Fibroblast of the aortic adventitia (primary cell): ENCODE measurements at regions not wholly inside any gene's neighbourhood (a gene's known extent, or its start where the extent isn't known, plus 50 kb on each side); places are given as distances from the start of the nearest gene placed in this dataset.
A peak's percentile ranks its signal among the peaks of the same experiment; 100 is the strongest.
"Not testable (repeated sequence)": the region's sequence is repeated elsewhere in the genome, so short reads cannot be mapped to it uniquely, and the experiment has no call there.

Source experiments
- DNase-seq: peaks from one replicate; pipeline ENCODE4 v3.0.0-alpha.2; 2010; ENCODE audit warnings: low read depth
- H3K4me3 ChIP-seq: 2 replicates; pipeline ENCODE4 v1.5.1; 2011; ENCODE audit warnings: low read depth, mild to moderate bottlenecking, control low read depth, low read length, moderate library complexity
- TF ChIP-seq, protein P1 (sequence below): IDR thresholded peaks from 2 replicates; pipeline ENCODE4 v1.5.1; 2011; ENCODE audit warnings: mild to moderate bottlenecking, low read length, control low read depth, inconsistent platforms; ENCODE audit not compliant: insufficient read depth

DNA sequence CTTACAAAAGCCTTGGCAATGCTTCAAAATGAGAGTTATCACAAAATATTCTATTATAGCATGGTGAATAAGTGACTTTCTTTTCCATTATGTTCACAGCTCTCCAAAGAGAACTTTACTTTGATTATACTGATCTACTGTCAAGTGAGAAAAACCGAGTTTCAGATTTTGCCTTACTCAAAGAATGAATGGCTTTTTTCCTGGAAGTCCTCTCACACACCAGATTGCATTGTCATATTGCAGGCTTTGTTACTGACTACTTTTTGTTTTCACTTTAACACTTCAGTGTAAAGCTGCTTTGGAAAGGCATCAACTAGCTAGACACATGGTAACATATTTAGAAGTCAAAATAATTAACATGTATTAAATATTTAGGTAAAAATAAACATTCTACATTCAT lies 765.2 kb upstream of the NUDT12 start:
- DNase-seq = no peak
- TF ChIP-seq, protein P1, sequence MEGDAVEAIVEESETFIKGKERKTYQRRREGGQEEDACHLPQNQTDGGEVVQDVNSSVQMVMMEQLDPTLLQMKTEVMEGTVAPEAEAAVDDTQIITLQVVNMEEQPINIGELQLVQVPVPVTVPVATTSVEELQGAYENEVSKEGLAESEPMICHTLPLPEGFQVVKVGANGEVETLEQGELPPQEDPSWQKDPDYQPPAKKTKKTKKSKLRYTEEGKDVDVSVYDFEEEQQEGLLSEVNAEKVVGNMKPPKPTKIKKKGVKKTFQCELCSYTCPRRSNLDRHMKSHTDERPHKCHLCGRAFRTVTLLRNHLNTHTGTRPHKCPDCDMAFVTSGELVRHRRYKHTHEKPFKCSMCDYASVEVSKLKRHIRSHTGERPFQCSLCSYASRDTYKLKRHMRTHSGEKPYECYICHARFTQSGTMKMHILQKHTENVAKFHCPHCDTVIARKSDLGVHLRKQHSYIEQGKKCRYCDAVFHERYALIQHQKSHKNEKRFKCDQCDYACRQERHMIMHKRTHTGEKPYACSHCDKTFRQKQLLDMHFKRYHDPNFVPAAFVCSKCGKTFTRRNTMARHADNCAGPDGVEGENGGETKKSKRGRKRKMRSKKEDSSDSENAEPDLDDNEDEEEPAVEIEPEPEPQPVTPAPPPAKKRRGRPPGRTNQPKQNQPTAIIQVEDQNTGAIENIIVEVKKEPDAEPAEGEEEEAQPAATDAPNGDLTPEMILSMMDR = no peak
- H3K4me3 ChIP-seq = no peak overlapping the region

GRCh38 chr5:104326966-104327365 lies 764.4 kb upstream of the NUDT12 start:
- TF ChIP-seq, protein P1 = no peak
- no peak for DNase-seq
- H3K4me3 ChIP-seq = no peak overlapping the region

DNA sequence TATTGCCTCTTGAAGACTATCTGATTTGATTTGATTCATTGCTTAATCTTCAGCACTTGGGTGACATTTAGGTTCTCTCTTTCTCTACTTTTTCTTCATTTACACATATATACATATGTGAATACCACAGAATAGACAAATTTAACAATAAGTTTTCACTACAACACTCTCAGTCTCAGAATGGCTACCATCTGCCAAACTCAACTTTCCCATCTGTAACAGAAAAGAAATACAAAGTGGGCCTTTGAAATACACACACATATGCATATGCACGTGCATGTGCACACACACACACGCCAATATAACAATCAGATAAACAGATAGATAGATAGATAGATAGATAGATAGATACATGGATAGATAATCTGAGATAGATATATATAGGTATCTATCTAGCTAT lies 762.8 kb upstream of the NUDT12 start:
- no peak overlapping the region for H3K4me3 ChIP-seq
- TF ChIP-seq, protein P1 = no peak
- DNase-seq = no peak

GRCh38 chr5:104316676-104317075 lies 754.1 kb upstream of the NUDT12 start:
- DNase-seq = peak; percentile 2

GRCh38 chr5:104312481-104312880 lies 749.9 kb upstream of the NUDT12 start:
- DNase-seq = no peak
- no peak overlapping the region for H3K4me3 ChIP-seq
- TF ChIP-seq, protein P1 = no peak

More at GRCh38 chr5:104316676-104317075, 754.1 kb upstream of the NUDT12 start:
- H3K4me3 ChIP-seq = not testable (repeated sequence)

- TF ChIP-seq, protein P1 = no peak
- no peak overlapping the region for H3K4me3 ChIP-seq
- DNase-seq = no peak
Observed at GRCh38 chr5:104305602-104306001, 743.0 kb upstream of the NUDT12 start.

DNA sequence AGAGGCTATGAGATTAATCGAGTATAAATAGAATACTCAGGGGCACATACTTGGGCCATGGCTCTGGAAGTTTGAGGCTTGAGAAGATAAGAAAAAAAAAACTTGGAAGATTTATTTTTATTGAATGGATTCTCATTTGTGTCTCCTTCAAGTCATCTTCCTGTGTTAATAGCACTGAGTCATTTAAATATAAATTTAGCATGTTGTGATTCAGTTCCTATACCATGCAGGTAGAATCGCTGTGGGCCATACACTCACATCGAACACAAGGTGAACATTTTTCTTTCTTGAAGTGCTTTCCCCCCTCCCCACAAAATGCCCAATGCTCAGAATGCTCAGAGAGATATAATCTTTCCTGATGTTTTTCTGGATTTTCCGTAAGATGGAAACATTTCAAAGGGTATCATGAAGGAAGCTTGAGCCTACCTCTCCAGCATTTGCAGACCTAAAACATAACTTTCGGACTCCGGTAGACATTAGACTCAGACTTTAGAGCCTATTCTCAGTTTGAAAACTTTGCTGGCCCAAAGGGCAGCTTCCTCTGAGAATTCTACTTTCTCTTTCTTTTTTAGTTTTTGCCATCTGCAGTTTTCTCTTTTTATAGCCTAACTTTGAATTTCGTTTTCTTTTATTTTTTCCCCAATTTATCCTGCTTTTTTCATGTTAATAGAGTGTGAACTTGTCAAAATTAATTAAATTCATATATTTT lies 737.6 kb upstream of the NUDT12 start:
- TF ChIP-seq, protein P1 = no peak
- no peak for DNase-seq
- no peak overlapping the region for H3K4me3 ChIP-seq
